RWPE2 (cell line): ENCODE measurements at regions not wholly inside any gene's neighbourhood (a gene's known extent, or its start where the extent isn't known, plus 50 kb on each side); places are given as distances from the start of the nearest gene placed in this dataset.

Experiments
- ATAC-seq: fragments of 200-7000 bp; cut with Tn5 transposase; 3 replicates; pipeline ENCODE4 v1.9.1; 2021; ENCODE audit warnings: low read depth
- DNase-seq: peaks from one replicate; pipeline ENCODE4 v3.0.0-alpha.2; 2020; ENCODE audit warnings: low spot score
- H3K27ac ChIP-seq: fragments of 450-650 bp; 2 replicates; pipeline ENCODE4 v1.5.1; 2017; ENCODE audit warnings: mild to moderate bottlenecking; ENCODE audit not compliant: poor library complexity, severe bottlenecking
- H3K27me3 ChIP-seq: fragments of 250-450 bp; sonication (Bioruptor Pico); 2 replicates; pipeline ENCODE4 v1.5.1; 2021; ENCODE audit warnings: mild to moderate bottlenecking, moderate library complexity; ENCODE audit not compliant: insufficient read depth, poor library complexity, severe bottlenecking
- H3K36me3 ChIP-seq: fragments of 250-450 bp; sonication (Bioruptor Pico); 2 replicates; pipeline ENCODE4 v1.5.1; 2020; ENCODE audit warnings: low read depth, mild to moderate bottlenecking, moderate library complexity
- H3K4me1 ChIP-seq: fragments of 250-450 bp; sonication (Bioruptor Pico); 2 replicates; pipeline ENCODE4 v1.5.1; 2021; ENCODE audit warnings: mild to moderate bottlenecking, moderate library complexity; ENCODE audit not compliant: insufficient read depth, poor library complexity, severe bottlenecking
- H3K4me3 ChIP-seq: fragments of 250-450 bp; sonication (Bioruptor Pico); 2 replicates; pipeline ENCODE4 v1.5.1; 2021; ENCODE audit warnings: mild to moderate bottlenecking, moderate library complexity; ENCODE audit not compliant: severe bottlenecking
- H3K9me3 ChIP-seq: fragments of 250-450 bp; sonication (Bioruptor Pico); 2 replicates; pipeline ENCODE4 v1.5.1; 2021; ENCODE audit warnings: mild to moderate bottlenecking, moderate library complexity; ENCODE audit not compliant: severe bottlenecking
- TF ChIP-seq, protein P1 (sequence below): fragments of 450-650 bp; IDR thresholded peaks from one replicate; pipeline ENCODE4 v1.5.1; 2017; ENCODE audit warnings: mild to moderate bottlenecking, moderate library complexity; ENCODE audit not compliant: poor library complexity, severe bottlenecking

DNA sequence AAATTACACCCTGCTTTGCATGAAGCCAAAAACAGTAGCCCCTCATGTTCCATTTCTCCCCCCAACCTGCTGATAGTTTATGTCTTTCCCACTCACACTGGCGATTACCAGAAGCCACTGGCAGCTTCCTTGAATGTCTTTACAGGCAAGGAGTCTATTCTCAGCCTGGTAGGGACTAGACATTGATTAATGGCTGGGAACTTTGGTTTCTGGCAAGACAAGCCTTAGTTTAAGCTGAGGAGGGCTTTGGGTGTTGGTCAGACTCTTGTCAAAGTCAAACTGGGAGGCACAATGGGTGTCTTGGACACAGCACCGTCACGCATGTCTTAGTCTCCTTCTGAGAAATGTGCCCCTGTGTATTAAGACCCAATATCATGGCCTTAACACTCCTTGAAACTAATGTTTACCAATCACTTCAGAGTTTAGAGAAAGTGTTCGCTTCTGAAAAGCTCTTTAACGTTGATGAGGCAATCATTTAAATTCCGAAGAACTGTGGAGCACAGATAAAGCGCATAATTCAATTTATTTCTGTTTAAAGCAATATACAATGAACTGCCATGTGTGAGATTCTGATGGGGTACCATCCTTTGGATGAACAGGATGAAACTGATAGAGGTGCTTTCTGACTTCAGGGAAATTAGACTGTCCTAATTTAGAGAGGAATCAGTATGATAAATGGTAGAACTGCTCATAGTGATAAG, 53.9 kb upstream of the CPEB4 start:
- Histone ChIP-seq H3K4me1 (peaks cover 5% of the 10 kb centered on the region), H3K27me3 (no peaks in the 10 kb centered on the region), H3K36me3 (no peaks in the 10 kb centered on the region), H3K27ac (no peak overlapping the region), H3K4me3 (no peak overlapping the region), H3K9me3 (no peaks in the 10 kb centered on the region)
- DNase-seq = no peak
- TF ChIP-seq, protein P1, sequence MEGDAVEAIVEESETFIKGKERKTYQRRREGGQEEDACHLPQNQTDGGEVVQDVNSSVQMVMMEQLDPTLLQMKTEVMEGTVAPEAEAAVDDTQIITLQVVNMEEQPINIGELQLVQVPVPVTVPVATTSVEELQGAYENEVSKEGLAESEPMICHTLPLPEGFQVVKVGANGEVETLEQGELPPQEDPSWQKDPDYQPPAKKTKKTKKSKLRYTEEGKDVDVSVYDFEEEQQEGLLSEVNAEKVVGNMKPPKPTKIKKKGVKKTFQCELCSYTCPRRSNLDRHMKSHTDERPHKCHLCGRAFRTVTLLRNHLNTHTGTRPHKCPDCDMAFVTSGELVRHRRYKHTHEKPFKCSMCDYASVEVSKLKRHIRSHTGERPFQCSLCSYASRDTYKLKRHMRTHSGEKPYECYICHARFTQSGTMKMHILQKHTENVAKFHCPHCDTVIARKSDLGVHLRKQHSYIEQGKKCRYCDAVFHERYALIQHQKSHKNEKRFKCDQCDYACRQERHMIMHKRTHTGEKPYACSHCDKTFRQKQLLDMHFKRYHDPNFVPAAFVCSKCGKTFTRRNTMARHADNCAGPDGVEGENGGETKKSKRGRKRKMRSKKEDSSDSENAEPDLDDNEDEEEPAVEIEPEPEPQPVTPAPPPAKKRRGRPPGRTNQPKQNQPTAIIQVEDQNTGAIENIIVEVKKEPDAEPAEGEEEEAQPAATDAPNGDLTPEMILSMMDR = no peak
- ATAC-seq = no peak

DNA sequence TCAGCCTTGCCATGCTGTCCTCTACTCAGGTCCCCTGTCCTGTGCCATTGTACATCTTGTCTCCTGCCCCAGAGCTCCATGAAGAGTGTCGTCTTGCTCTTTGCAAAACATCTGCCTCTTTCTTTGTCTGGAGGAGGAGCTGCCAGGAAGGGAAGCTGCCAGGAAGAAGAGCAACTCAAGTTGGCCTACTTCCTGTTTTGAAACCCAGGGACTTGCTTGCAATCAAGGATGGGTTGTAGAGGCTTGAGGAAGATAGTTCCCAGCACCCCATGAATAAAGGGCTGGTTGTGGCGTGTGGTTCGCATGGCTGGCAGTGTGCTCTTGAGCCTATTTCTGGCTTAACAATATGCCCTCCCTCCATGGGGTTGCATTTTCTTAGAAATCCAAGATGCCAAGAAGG, 53.0 kb upstream of the CPEB4 start:
- DNase-seq (no peak), ATAC-seq (no peak)
- TF ChIP-seq, protein P1 = no peak
- H3K27ac ChIP-seq = no peak overlapping the region
- H3K4me1 ChIP-seq = no peaks in the 10 kb centered on the region
- H3K27me3 ChIP-seq = no peaks in the 10 kb centered on the region
- no peak overlapping the region for H3K4me3 ChIP-seq
- H3K9me3 ChIP-seq = no peaks in the 10 kb centered on the region
- H3K36me3 ChIP-seq = no peaks in the 10 kb centered on the region

DNA sequence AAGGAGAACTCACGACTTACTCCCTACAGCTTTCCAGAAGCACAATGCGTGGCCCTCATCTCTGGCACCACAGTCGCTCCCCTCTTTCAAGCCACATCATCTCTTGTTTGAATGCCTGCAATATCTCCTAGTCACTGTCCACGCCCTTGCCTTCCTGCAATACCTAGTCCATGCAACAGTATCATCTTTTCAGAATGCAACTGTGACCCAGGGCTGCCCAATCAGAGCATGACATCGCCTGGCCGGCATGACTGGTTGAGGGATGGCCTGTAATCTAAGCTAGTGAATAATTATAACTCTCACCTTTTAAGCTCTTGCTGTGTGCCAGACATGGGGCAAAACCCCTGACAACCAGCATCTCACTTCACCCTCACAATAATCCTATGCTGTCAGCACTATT, 52.5 kb upstream of the CPEB4 start:
- Histone ChIP-seq H3K27ac (no peak overlapping the region), H3K27me3 (no peaks in the 10 kb centered on the region), H3K36me3 (no peaks in the 10 kb centered on the region), H3K9me3 (no peaks in the 10 kb centered on the region), H3K4me3 (no peak overlapping the region), H3K4me1 (no peaks in the 10 kb centered on the region)
- DNase-seq (no peak), ATAC-seq (0 out of 3 replicates have a peak, but pooled peaks have one; percentile 27)
- TF ChIP-seq, protein P1 = no peak

DNA sequence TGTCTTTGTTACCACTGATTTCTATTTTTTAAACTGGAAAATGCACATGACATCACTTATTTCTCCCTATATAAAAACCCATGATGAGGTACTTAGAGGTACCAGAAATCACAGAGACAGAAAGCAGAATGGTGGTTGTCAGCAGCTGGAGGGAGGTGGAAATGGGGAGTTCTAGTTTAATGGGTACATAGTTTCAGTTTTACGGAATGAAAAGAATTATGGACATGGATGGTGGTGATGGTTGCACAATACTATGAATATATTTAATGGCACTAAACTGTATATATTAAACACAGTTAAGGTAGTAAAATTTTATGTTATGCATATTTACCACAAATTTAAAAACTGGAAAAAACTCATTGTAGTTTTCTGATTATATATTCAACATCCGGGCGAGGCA, 50.5 kb upstream of the CPEB4 start:
- H3K27me3 ChIP-seq = no peaks in the 10 kb centered on the region
- ATAC-seq = no peak
- no peaks in the 10 kb centered on the region for H3K4me1 ChIP-seq
- H3K27ac ChIP-seq = no peak overlapping the region
- no peak overlapping the region for H3K4me3 ChIP-seq
- H3K9me3 ChIP-seq = no peaks in the 10 kb centered on the region
- DNase-seq = no peak
- no peaks in the 10 kb centered on the region for H3K36me3 ChIP-seq
- TF ChIP-seq, protein P1 = no peak
